Esophagus muscularis mucosa (tissue), 4 donors: ENCODE measurements at regions not wholly inside any gene's neighbourhood (a gene's known extent, or its start where the extent isn't known, plus 50 kb on each side); places are given as distances from the start of the nearest gene placed in this dataset.

Experiments
- EP300 ChIP-seq: sonication (generic); formaldehyde crosslinking; IDR thresholded peaks from one replicate; pipeline ENCODE4 v1.6.1; 2017; ENCODE audit warnings: antibody characterized with exemption
- POLR2A ChIP-seq: fragments of 450-650 bp; IDR thresholded peaks from one replicate; pipeline ENCODE4 v1.6.1; 2017; ENCODE audit warnings: antibody characterized with exemption, moderate library complexity, mild to moderate bottlenecking, low read depth
- POLR2AphosphoS5 ChIP-seq, 2 donors: sonication (generic); formaldehyde crosslinking; IDR thresholded peaks; one replicate each; pipeline ENCODE4 v1.6.1; 2017; ENCODE audit warnings: antibody characterized with exemption in 2 of 2
- TF ChIP-seq, protein P1 (sequence below), 3 experiments: fragments of 200-600 bp in 2 of 3; fragments of 450-650 bp in 1 of 3; sonication (generic) in 2 of 3; IDR thresholded peaks; one replicate each; pipeline ENCODE4 v1.5.1; 2017 to 2019; ENCODE audit warnings: antibody characterized with exemption in 3 of 3, mild to moderate bottlenecking in 2 of 3, moderate library complexity in 1 of 3

DNA sequence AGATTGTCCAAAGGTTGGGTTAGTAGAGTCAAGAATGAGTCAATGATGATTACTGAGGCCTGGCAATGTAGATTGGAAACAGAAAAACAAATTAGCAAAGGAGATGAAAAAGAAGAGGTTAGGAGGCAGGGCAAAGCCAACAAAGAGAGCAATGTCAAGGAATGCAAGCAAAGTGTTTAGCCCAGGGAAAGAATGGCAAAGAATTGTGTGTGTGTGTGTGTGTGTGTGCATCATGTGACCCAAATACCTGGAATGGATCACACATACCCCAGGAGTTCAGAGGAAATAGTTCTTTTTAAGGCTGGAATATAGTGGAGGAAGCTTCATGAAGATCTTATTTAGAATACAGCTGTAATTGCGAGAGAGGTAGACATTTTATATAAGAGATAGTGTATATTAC is 831.7 kb upstream of the ARPP21 start:
- TF ChIP-seq POLR2A, result no peak
- TF ChIP-seq, protein P1, sequence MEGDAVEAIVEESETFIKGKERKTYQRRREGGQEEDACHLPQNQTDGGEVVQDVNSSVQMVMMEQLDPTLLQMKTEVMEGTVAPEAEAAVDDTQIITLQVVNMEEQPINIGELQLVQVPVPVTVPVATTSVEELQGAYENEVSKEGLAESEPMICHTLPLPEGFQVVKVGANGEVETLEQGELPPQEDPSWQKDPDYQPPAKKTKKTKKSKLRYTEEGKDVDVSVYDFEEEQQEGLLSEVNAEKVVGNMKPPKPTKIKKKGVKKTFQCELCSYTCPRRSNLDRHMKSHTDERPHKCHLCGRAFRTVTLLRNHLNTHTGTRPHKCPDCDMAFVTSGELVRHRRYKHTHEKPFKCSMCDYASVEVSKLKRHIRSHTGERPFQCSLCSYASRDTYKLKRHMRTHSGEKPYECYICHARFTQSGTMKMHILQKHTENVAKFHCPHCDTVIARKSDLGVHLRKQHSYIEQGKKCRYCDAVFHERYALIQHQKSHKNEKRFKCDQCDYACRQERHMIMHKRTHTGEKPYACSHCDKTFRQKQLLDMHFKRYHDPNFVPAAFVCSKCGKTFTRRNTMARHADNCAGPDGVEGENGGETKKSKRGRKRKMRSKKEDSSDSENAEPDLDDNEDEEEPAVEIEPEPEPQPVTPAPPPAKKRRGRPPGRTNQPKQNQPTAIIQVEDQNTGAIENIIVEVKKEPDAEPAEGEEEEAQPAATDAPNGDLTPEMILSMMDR (IDR thresholded peaks at IDR 0.05), result no peak
- no peak for TF ChIP-seq EP300
- no peak for TF ChIP-seq POLR2AphosphoS5 (IDR thresholded peaks at IDR 0.05)
